ENCODE measurements at regions not wholly inside any gene's neighbourhood (a gene's known extent, or its start where the extent isn't known, plus 50 kb on each side); places are given as distances from the start of the nearest gene placed in this dataset.

- Histone ChIP-seq H3K9me3 (ENCODE audit: control insufficient read depth, low read length) (no peaks in the 10 kb centered on the region), H3K27ac (ENCODE audit: low read depth in 1 of 2, low read length in 2 of 2) (no peak overlapping the region), H3K27me3 (ENCODE audit: control insufficient read depth in 1 of 2, insufficient read depth in 2 of 2, low read length in 1 of 2) (no peaks in the 10 kb centered on the region), H3K4me1 (ENCODE audit: control insufficient read depth in 1 of 2, insufficient read depth in 2 of 2, low read length in 2 of 2) (no peaks in the 10 kb centered on the region), H3K4me3 (ENCODE audit: low read length in 2 of 2) (no peak overlapping the region), H3K36me3 (ENCODE audit: control insufficient read depth in 1 of 2, insufficient read depth in 2 of 2, low read length in 1 of 2) (no peaks in the 10 kb centered on the region)
- DNase-seq (no peak), ATAC-seq (ENCODE audit: low FRiP score) (no peak)
- 44% methylated on average over 3 of the region's 3 CpGs for WGBS, 2 donors
- intact Hi-C loops (cut with DNase I) = loop anchor here in 1 of 2 donors (5.0 kb wide), 1 partner anchor 37 kb away; no protein-coding TSS in a partner anchor
Observed at GRCh38 chr4:185874516-185875230, 62.7 kb upstream of the SORBS2 start.

- H3K4me3 ChIP-seq (ENCODE audit: low read length in 2 of 2) = no peak overlapping the region
- H3K36me3 ChIP-seq (ENCODE audit: control insufficient read depth in 1 of 2, insufficient read depth in 2 of 2, low read length in 1 of 2) = no peaks in the 10 kb centered on the region
- no peaks in the 10 kb centered on the region for H3K4me1 ChIP-seq (ENCODE audit: control insufficient read depth in 1 of 2, insufficient read depth in 2 of 2, low read length in 2 of 2)
- no peak overlapping the region for H3K27ac ChIP-seq (ENCODE audit: low read depth in 1 of 2, low read length in 2 of 2)
- no peaks in the 10 kb centered on the region for H3K9me3 ChIP-seq (ENCODE audit: control insufficient read depth, low read length)
- no peak for ATAC-seq (ENCODE audit: low FRiP score)
- H3K27me3 ChIP-seq (ENCODE audit: control insufficient read depth in 1 of 2, insufficient read depth in 2 of 2, low read length in 1 of 2) = no peaks in the 10 kb centered on the region
- WGBS, 2 donors = 90 to 91% methylated on average over 6 of the region's 6 CpGs
- intact Hi-C loops (cut with DNase I) = loop anchor here in 1 of 2 donors (5.0 kb wide), 1 partner anchor 38 kb away; no protein-coding TSS in a partner anchor
- DNase-seq = no peak
Observed at GRCh38 chr4:185875316-185875907, 63.4 kb upstream of the SORBS2 start.

- DNase-seq (no peak), ATAC-seq (ENCODE audit: low FRiP score) (no peak)
- H3K9me3 ChIP-seq (ENCODE audit: control insufficient read depth, low read length) = no peaks in the 10 kb centered on the region
- H3K4me3 ChIP-seq (ENCODE audit: low read length in 2 of 2) = no peak overlapping the region
- no peaks in the 10 kb centered on the region for H3K27me3 ChIP-seq (ENCODE audit: control insufficient read depth in 1 of 2, insufficient read depth in 2 of 2, low read length in 1 of 2)
- H3K36me3 ChIP-seq (ENCODE audit: control insufficient read depth in 1 of 2, insufficient read depth in 2 of 2, low read length in 1 of 2) = no peaks in the 10 kb centered on the region
- no peaks in the 10 kb centered on the region for H3K4me1 ChIP-seq (ENCODE audit: control insufficient read depth in 1 of 2, insufficient read depth in 2 of 2, low read length in 2 of 2)
- intact Hi-C loops (cut with DNase I) = loop anchor here in 1 of 2 donors (5.0 kb wide), 1 partner anchor 41 kb away; no protein-coding TSS in a partner anchor
- WGBS, 2 donors = 89% methylated on average over 14 of the region's 14 CpGs
- H3K27ac ChIP-seq (ENCODE audit: low read depth in 1 of 2, low read length in 2 of 2) = no peak overlapping the region
Observed at GRCh38 chr4:185878633-185879032, 66.6 kb upstream of the SORBS2 start.

GRCh38 chr4:185879666-185880312 is 67.8 kb upstream of the SORBS2 start:
- no peaks in the 10 kb centered on the region for H3K4me1 ChIP-seq (ENCODE audit: control insufficient read depth in 1 of 2, insufficient read depth in 2 of 2, low read length in 2 of 2)
- 93% methylated on average over 18 of the region's 18 CpGs for WGBS, 2 donors
- no peaks in the 10 kb centered on the region for H3K36me3 ChIP-seq (ENCODE audit: control insufficient read depth in 1 of 2, insufficient read depth in 2 of 2, low read length in 1 of 2)
- DNase-seq (no peak), ATAC-seq (ENCODE audit: low FRiP score) (no peak)
- no peak overlapping the region for H3K27ac ChIP-seq (ENCODE audit: low read depth in 1 of 2, low read length in 2 of 2)
- no peak overlapping the region for H3K4me3 ChIP-seq (ENCODE audit: low read length in 2 of 2)
- intact Hi-C loops (cut with DNase I) = loop anchor here in 1 of 2 donors (5.0 kb wide), 1 partner anchor 42 kb away; no protein-coding TSS in a partner anchor
- no peaks in the 10 kb centered on the region for H3K27me3 ChIP-seq (ENCODE audit: control insufficient read depth in 1 of 2, insufficient read depth in 2 of 2, low read length in 1 of 2)
- no peaks in the 10 kb centered on the region for H3K9me3 ChIP-seq (ENCODE audit: control insufficient read depth, low read length)

GRCh38 chr4:185880571-185880970 is 68.6 kb upstream of the SORBS2 start:
- H3K27me3 ChIP-seq (ENCODE audit: control insufficient read depth in 1 of 2, insufficient read depth in 2 of 2, low read length in 1 of 2) = no peaks in the 10 kb centered on the region
- no peak overlapping the region for H3K27ac ChIP-seq (ENCODE audit: low read depth in 1 of 2, low read length in 2 of 2)
- no peaks in the 10 kb centered on the region for H3K4me1 ChIP-seq (ENCODE audit: control insufficient read depth in 1 of 2, insufficient read depth in 2 of 2, low read length in 2 of 2)
- no peak for ATAC-seq (ENCODE audit: low FRiP score)
- 58 to 64% methylated on average over 3 of the region's 3 CpGs for WGBS, 2 donors
- no peak for DNase-seq
- H3K4me3 ChIP-seq (ENCODE audit: low read length in 2 of 2) = no peak overlapping the region
- H3K36me3 ChIP-seq (ENCODE audit: control insufficient read depth in 1 of 2, insufficient read depth in 2 of 2, low read length in 1 of 2) = no peaks in the 10 kb centered on the region
- intact Hi-C loops (cut with DNase I) = no loop called here
- H3K9me3 ChIP-seq (ENCODE audit: control insufficient read depth, low read length) = no peaks in the 10 kb centered on the region

- intact Hi-C loops (cut with DNase I) = no loop called here
- 13% methylated on average over 3 of the region's 3 CpGs for WGBS, 2 donors
- H3K9me3 ChIP-seq (ENCODE audit: control insufficient read depth, low read length) = no peaks in the 10 kb centered on the region
- H3K4me1 ChIP-seq (ENCODE audit: control insufficient read depth in 1 of 2, insufficient read depth in 2 of 2, low read length in 2 of 2) = no peaks in the 10 kb centered on the region
- ATAC-seq (ENCODE audit: low FRiP score) = no peak
- H3K27me3 ChIP-seq (ENCODE audit: control insufficient read depth in 1 of 2, insufficient read depth in 2 of 2, low read length in 1 of 2) = no peaks in the 10 kb centered on the region
- H3K4me3 ChIP-seq (ENCODE audit: low read length in 2 of 2) = no peak overlapping the region
- no peak overlapping the region for H3K27ac ChIP-seq (ENCODE audit: low read depth in 1 of 2, low read length in 2 of 2)
- H3K36me3 ChIP-seq (ENCODE audit: control insufficient read depth in 1 of 2, insufficient read depth in 2 of 2, low read length in 1 of 2) = no peaks in the 10 kb centered on the region
- DNase-seq = no peak
Observed at GRCh38 chr4:185881430-185881829, 69.4 kb upstream of the SORBS2 start.

GRCh38 chr4:185883591-185883990 is 71.6 kb upstream of the SORBS2 start:
- intact Hi-C loops (cut with DNase I) = no loop called here
- no peak for DNase-seq
- H3K4me1 ChIP-seq (ENCODE audit: control insufficient read depth in 1 of 2, insufficient read depth in 2 of 2, low read length in 2 of 2) = no peaks in the 10 kb centered on the region
- no peaks in the 10 kb centered on the region for H3K9me3 ChIP-seq (ENCODE audit: control insufficient read depth, low read length)
- no peaks in the 10 kb centered on the region for H3K36me3 ChIP-seq (ENCODE audit: control insufficient read depth in 1 of 2, insufficient read depth in 2 of 2, low read length in 1 of 2)
- WGBS, 2 donors = 95 to 96% methylated on average over 5 of the region's 5 CpGs
- no peak for ATAC-seq (ENCODE audit: low FRiP score)
- no peak overlapping the region for H3K27ac ChIP-seq (ENCODE audit: low read depth in 1 of 2, low read length in 2 of 2)
- H3K27me3 ChIP-seq (ENCODE audit: control insufficient read depth in 1 of 2, insufficient read depth in 2 of 2, low read length in 1 of 2) = no peaks in the 10 kb centered on the region
- H3K4me3 ChIP-seq (ENCODE audit: low read length in 2 of 2) = no peak overlapping the region

GRCh38 chr4:185885075-185885474 is 73.1 kb upstream of the SORBS2 start:
- H3K4me1 ChIP-seq (ENCODE audit: control insufficient read depth in 1 of 2, insufficient read depth in 2 of 2, low read length in 2 of 2) = no peaks in the 10 kb centered on the region
- intact Hi-C loops (cut with DNase I) = no loop called here
- no peaks in the 10 kb centered on the region for H3K36me3 ChIP-seq (ENCODE audit: control insufficient read depth in 1 of 2, insufficient read depth in 2 of 2, low read length in 1 of 2)
- no peaks in the 10 kb centered on the region for H3K27me3 ChIP-seq (ENCODE audit: control insufficient read depth in 1 of 2, insufficient read depth in 2 of 2, low read length in 1 of 2)
- no peaks in the 10 kb centered on the region for H3K9me3 ChIP-seq (ENCODE audit: control insufficient read depth, low read length)
- H3K4me3 ChIP-seq (ENCODE audit: low read length in 2 of 2) = no peak overlapping the region
- H3K27ac ChIP-seq (ENCODE audit: low read depth in 1 of 2, low read length in 2 of 2) = no peak overlapping the region
- no peak for ATAC-seq (ENCODE audit: low FRiP score)
- no peak for DNase-seq
- 79 to 95% methylated on average over 6 of the region's 6 CpGs for WGBS, 2 donors

All from aorta (tissue), 5 donors.